IMR-90 (cell line): ENCODE measurements at regions not wholly inside any gene's neighbourhood (a gene's known extent, or its start where the extent isn't known, plus 50 kb on each side); places are given as distances from the start of the nearest gene placed in this dataset.

ENCODE experiments used
- ATAC-seq: fragments of 200-7000 bp; cut with Tn5 transposase; 2 replicates; pipeline ENCODE4 v1.9.1; 2020; ENCODE audit warnings: low read depth, mild to moderate bottlenecking, moderate library complexity
- BruUV-seq: library from RNA; stranded (reverse); fragments of 400-500 nt; replicated peaks from 2 replicates; lab custom pipeline; 2021; lab: Mats Ljungman, UMichigan
- CTCF ChIA-PET: fragments of 300-600 bp; formaldehyde crosslinking; extraction: SDS; loops from one replicate; lab custom pipeline; 2021; ENCODE audit warnings: antibody characterized with exemption; lab: Yijun Ruan, JAX
- POLR2A ChIA-PET: fragments of 300-600 bp; sonication (Branson Sonifier 250); formaldehyde crosslinking; loops from one replicate; lab custom pipeline; 2022; ENCODE audit warnings: antibody characterized with exemption; ENCODE audit not compliant: unreplicated experiment; lab: Charles Lee
- DNase-seq: peaks from one replicate; pipeline ENCODE4 v3.0.0; 2013
- H2AFZ ChIP-seq: replicated peaks from 2 replicates; pipeline ENCODE3; 2013; ENCODE audit warnings: low read length, mild to moderate bottlenecking; ENCODE audit not compliant: poor library complexity
- H2AK5ac ChIP-seq: 2 replicates; pipeline ENCODE4 v1.6.1; 2013; ENCODE audit warnings: low read depth, low read length, inconsistent platforms
- H2AK9ac ChIP-seq: replicated peaks from 2 replicates; pipeline ENCODE3; 2013; ENCODE audit warnings: mild to moderate bottlenecking, low read depth, low read length, moderate library complexity; ENCODE audit not compliant: poor library complexity
- H2BK120ac ChIP-seq: 2 replicates; pipeline ENCODE4 v1.6.1; 2013; ENCODE audit warnings: low read depth, low read length, inconsistent platforms
- H2BK15ac ChIP-seq: 3 replicates; pipeline ENCODE4 v1.6.1; 2013; ENCODE audit warnings: low read depth, low read length, inconsistent platforms
- H2BK20ac ChIP-seq: 2 replicates; pipeline ENCODE4 v1.6.1; 2013; ENCODE audit warnings: low read depth, mild to moderate bottlenecking, inconsistent platforms, low read length, moderate library complexity
- H2BK5ac ChIP-seq: 2 replicates; pipeline ENCODE4 v1.6.1; 2013; ENCODE audit warnings: mild to moderate bottlenecking, low read depth, low read length, inconsistent platforms; ENCODE audit not compliant: poor library complexity, severe bottlenecking
- H3K14ac ChIP-seq: replicated peaks from 2 replicates; pipeline ENCODE4 v1.6.1; 2013; ENCODE audit warnings: low read depth, low read length, inconsistent platforms
- H3K18ac ChIP-seq: 2 replicates; pipeline ENCODE4 v1.6.1; 2013; ENCODE audit warnings: low read depth, low read length, control low read depth
- H3K23ac ChIP-seq: 2 replicates; pipeline ENCODE4 v1.6.1; 2013; ENCODE audit warnings: low read depth, low read length, inconsistent platforms
- H3K27ac ChIP-seq: 2 replicates; pipeline ENCODE4 v1.5.1; 2013; ENCODE audit warnings: mild to moderate bottlenecking, control low read depth, low read length; ENCODE audit not compliant: insufficient read depth
- H3K27me3 ChIP-seq: 2 replicates; pipeline ENCODE4 v1.6.1; 2013; ENCODE audit warnings: low read length; ENCODE audit not compliant: control insufficient read depth, insufficient read depth
- H3K36me3 ChIP-seq: 2 replicates; pipeline ENCODE4 v1.6.1; 2013; ENCODE audit warnings: low read length, mixed read lengths; ENCODE audit not compliant: control insufficient read depth, insufficient read depth
- H3K4ac ChIP-seq: 2 replicates; pipeline ENCODE4 v1.6.1; 2013; ENCODE audit warnings: low read depth, low read length, inconsistent platforms
- H3K4me1 ChIP-seq: 2 replicates; pipeline ENCODE4 v1.6.1; 2013; ENCODE audit warnings: low read length, mixed read lengths; ENCODE audit not compliant: control insufficient read depth, insufficient read depth
- H3K4me2 ChIP-seq: 2 replicates; pipeline ENCODE4 v1.6.1; 2013; ENCODE audit warnings: low read depth, mild to moderate bottlenecking, control low read depth, low read length, moderate library complexity
- H3K4me3 ChIP-seq: 2 replicates; pipeline ENCODE4 v1.5.1; 2013; ENCODE audit warnings: low read depth, mild to moderate bottlenecking, control low read depth, low read length, moderate library complexity; ENCODE audit not compliant: insufficient read depth
- H3K56ac ChIP-seq: 2 replicates; pipeline ENCODE4 v1.6.1; 2013; ENCODE audit warnings: low read length, inconsistent platforms; ENCODE audit not compliant: insufficient read depth; ENCODE audit errors: extremely low read depth
- H3K79me1 ChIP-seq, 2 experiments: 2 replicates each; pipeline ENCODE4 v1.6.1; 2013; ENCODE audit warnings: low read length in 2 of 2, inconsistent platforms in 1 of 2, low read depth in 1 of 2
- H3K9ac ChIP-seq: 2 replicates; pipeline ENCODE4 v1.6.1; 2013; ENCODE audit warnings: low read depth, low read length, control low read depth
- H3K9me1 ChIP-seq: 2 replicates; pipeline ENCODE4 v1.6.1; 2013; ENCODE audit warnings: low read length, inconsistent platforms; ENCODE audit not compliant: insufficient read depth
- H3K9me3 ChIP-seq: 2 replicates; pipeline ENCODE4 v1.6.1; 2013; ENCODE audit warnings: low read length; ENCODE audit not compliant: control insufficient read depth, insufficient read depth
- H4K20me1 ChIP-seq: 2 replicates; pipeline ENCODE4 v1.6.1; 2013; ENCODE audit warnings: low read length, inconsistent platforms; ENCODE audit not compliant: insufficient read depth
- H4K5ac ChIP-seq: 2 replicates; pipeline ENCODE4 v1.6.1; 2013; ENCODE audit warnings: mild to moderate bottlenecking, low read depth, low read length, control low read depth
- H4K8ac ChIP-seq, 2 experiments: 2 replicates each; pipeline ENCODE4 v1.6.1; 2013; ENCODE audit warnings: low read depth in 2 of 2, low read length in 2 of 2, control low read depth in 1 of 2, inconsistent platforms in 1 of 2
- H4K91ac ChIP-seq: 2 replicates; pipeline ENCODE4 v1.6.1; 2013; ENCODE audit warnings: low read depth, low read length, inconsistent platforms; ENCODE audit not compliant: insufficient read depth
- RAD21 ChIP-seq: IDR thresholded peaks from 2 replicates; pipeline ENCODE4 v1.6.1; 2012; ENCODE audit warnings: low read length, improper control_type of control experiment
- WGBS, 2 experiments: methylation state at CpG; one replicate each; pipeline versions ENCODE4 v1.1.5 to v1.1.7; 2013; ENCODE audit warnings: missing lambda C conversion rate in 2 of 2; ENCODE audit not compliant: insufficient read length in 1 of 2; ENCODE audit errors: extremely low coverage in 2 of 2; 5-methylcytosine and 5-hydroxymethylcytosine counted together
- dilution Hi-C: fragments of 300-500 bp; cut with HindIII; formaldehyde crosslinking; loops from one replicate; pipeline ENCODE4 v1.14.3; 2018; ENCODE audit warnings: low sequenced_read_pairs; ENCODE audit not compliant: unreplicated experiment
- in situ Hi-C: fragments of 300-500 bp; cut with MboI; formaldehyde crosslinking; loops from 3 replicates; pipeline ENCODE4 v1.14.3; 2019; ENCODE audit warnings: low sequenced_read_pairs, inconsistent platforms, mixed read lengths
- intact Hi-C: fragments of 100-400 bp; cut with micrococcal nuclease; formaldehyde crosslinking; loops from 2 replicates; pipeline ENCODE4 v1.10.0; 2022

DNA sequence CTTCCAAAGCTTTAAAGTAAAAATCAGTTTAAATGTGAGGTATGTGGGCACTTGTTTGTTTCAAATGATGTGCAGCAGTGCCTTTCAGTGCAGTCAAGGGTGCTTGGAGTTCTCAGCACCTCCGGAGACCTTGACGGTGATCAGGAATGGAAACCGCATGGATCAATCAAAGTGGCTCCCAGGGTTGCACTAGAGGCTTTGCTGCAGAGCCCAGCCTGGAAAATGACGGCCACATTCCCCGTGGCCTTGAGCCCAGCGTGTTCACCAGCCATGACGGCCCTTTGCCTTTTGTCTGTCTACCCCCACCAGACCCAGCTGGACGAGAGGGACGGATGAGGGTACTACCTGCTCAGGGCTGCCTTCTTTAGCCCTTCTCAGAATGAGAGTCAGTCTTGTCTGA lies 320.0 kb downstream of the TEX29 start:
- H3K56ac ChIP-seq = no peak overlapping the region
- no peaks in the 10 kb centered on the region for H3K36me3 ChIP-seq
- POLR2A ChIA-PET = no interaction called here
- H2AK9ac ChIP-seq = no peak overlapping the region
- no peak overlapping the region for H4K91ac ChIP-seq
- no peak overlapping the region for H2AFZ ChIP-seq
- in situ Hi-C loops (no loop called here), intact Hi-C loops (no loop called here), dilution Hi-C loops (no loop called here)
- 82% methylated on average over 2 of the region's 9 CpGs; no CpG with 5 or more reads in 1 of the 2 experiments for WGBS, 2 experiments
- no peak overlapping the region for H3K23ac ChIP-seq
- TF ChIP-seq RAD21 = no peak
- H3K27me3 ChIP-seq = no peaks in the 10 kb centered on the region
- H3K9ac ChIP-seq = no peak overlapping the region
- H3K4me1 ChIP-seq = no peaks in the 10 kb centered on the region
- ATAC-seq = no peak
- no peak overlapping the region for H3K27ac ChIP-seq
- H4K20me1 ChIP-seq = no peaks in the 10 kb centered on the region
- no peaks in the 10 kb centered on the region for H3K79me1 ChIP-seq
- no peak overlapping the region for H2AK5ac ChIP-seq
- H3K4ac ChIP-seq = no peak overlapping the region
- no peak for DNase-seq
- H4K5ac ChIP-seq = no peak overlapping the region
- H3K14ac ChIP-seq = no peak overlapping the region
- peaks cover 40% of the 10 kb centered on the region for H3K9me3 ChIP-seq
- CTCF ChIA-PET = no interaction called here
- H3K4me3 ChIP-seq = no peak overlapping the region
- H2BK15ac ChIP-seq = no peak overlapping the region
- BruUV-seq = no TSS peak
- H2BK5ac ChIP-seq = no peak overlapping the region
- H3K4me2 ChIP-seq = no peak overlapping the region
- H3K18ac ChIP-seq = no peak overlapping the region
- no peak overlapping the region for H4K8ac ChIP-seq
- no peaks in the 10 kb centered on the region for H3K9me1 ChIP-seq
- no peak overlapping the region for H2BK20ac ChIP-seq
- no peak overlapping the region for H2BK120ac ChIP-seq
